SK-N-SH (cell line): ENCODE measurements at regions not wholly inside any gene's neighbourhood (a gene's known extent, or its start where the extent isn't known, plus 50 kb on each side); places are given as distances from the start of the nearest gene placed in this dataset.

ENCODE experiments used
- CTCF ChIA-PET: fragments of 300-600, 350-600 bp; formaldehyde crosslinking; extraction: SDS; loops from one replicate; lab custom pipeline; 2021; lab: Yijun Ruan, JAX
- POLR2A ChIA-PET: fragments of 350-600 bp; sonication (Branson Sonifier 250); formaldehyde crosslinking; extraction: SDS; loops from one replicate; lab custom pipeline; 2020; ENCODE audit warnings: antibody characterized with exemption, inconsistent platforms; lab: Yijun Ruan, JAX
- DNase-seq: peaks from one replicate; pipeline ENCODE4 v3.0.0; 2012
- H2AFZ ChIP-seq: fragments of 200-600 bp; sonication (generic); 2 replicates; pipeline ENCODE4 v1.8.1; 2016; ENCODE audit warnings: antibody characterized with exemption, mild to moderate bottlenecking, low read depth
- H3F3A ChIP-seq: fragments of 200-600 bp; sonication (generic); replicated peaks from 2 replicates; pipeline ENCODE3; 2016; ENCODE audit warnings: antibody characterized with exemption, mild to moderate bottlenecking; ENCODE audit not compliant: insufficient read depth
- H3K27ac ChIP-seq, 2 experiments: fragments of 200-500 bp in 1 of 2; fragments of 200-600 bp in 1 of 2; sonication (Bioruptor generic) in 1 of 2; sonication (generic), shearing (Covaris generic) in 1 of 2; 2 replicates each; pipeline versions ENCODE4 v1.5.1 to v1.6.1; 2014 to 2016; ENCODE audit warnings: low read depth in 2 of 2, inconsistent platforms in 1 of 2, low read length in 1 of 2, mild to moderate bottlenecking in 1 of 2, mixed read lengths in 1 of 2
- H3K27me3 ChIP-seq: fragments of 200-600 bp; sonication (generic), shearing (Covaris generic); 2 replicates; pipeline ENCODE4 v1.6.1; 2016; ENCODE audit warnings: mixed run types; ENCODE audit not compliant: insufficient read depth
- H3K36me3 ChIP-seq, 2 experiments: fragments of 200-500 bp in 1 of 2; fragments of 200-600 bp in 1 of 2; sonication (Bioruptor generic) in 1 of 2; sonication (generic) in 1 of 2; replicated peaks in 1 of 2; 2 replicates each; pipeline versions ENCODE3 to v1.5.1; 2014 to 2016; ENCODE audit warnings: low read length in 1 of 2, mild to moderate bottlenecking in 1 of 2; ENCODE audit not compliant: insufficient read depth in 2 of 2, control insufficient read depth in 1 of 2
- H3K4me1 ChIP-seq, 2 experiments: fragments of 200-500 bp in 1 of 2; fragments of 200-600 bp in 1 of 2; sonication (Bioruptor generic) in 1 of 2; sonication (generic), shearing (Covaris generic) in 1 of 2; 2 replicates each; pipeline versions ENCODE4 v1.5.1 to v1.6.1; 2014 to 2016; ENCODE audit warnings: low read depth in 1 of 2, low read length in 1 of 2, mixed run types in 1 of 2; ENCODE audit not compliant: insufficient read depth in 2 of 2, control insufficient read depth in 1 of 2
- H3K4me2 ChIP-seq: fragments of 200-600 bp; sonication (generic), shearing (Covaris generic); 2 replicates; pipeline ENCODE4 v1.6.1; 2017; ENCODE audit warnings: mixed run types
- H3K4me3 ChIP-seq, 2 experiments: fragments of 200-500 bp in 1 of 2; fragments of 200-600 bp in 1 of 2; sonication (Bioruptor generic) in 1 of 2; sonication (generic), shearing (Covaris generic) in 1 of 2; 2 replicates each; pipeline versions ENCODE4 v1.5.1 to v1.8.1; 2014 to 2016; ENCODE audit warnings: low read depth in 2 of 2, inconsistent platforms in 1 of 2, low read length in 1 of 2, mild to moderate bottlenecking in 1 of 2, mixed read lengths in 1 of 2, moderate library complexity in 1 of 2
- H3K79me2 ChIP-seq: fragments of 200-600 bp; sonication (generic); 2 replicates; pipeline ENCODE4 v1.8.1; 2017; ENCODE audit warnings: mild to moderate bottlenecking; ENCODE audit not compliant: insufficient read depth
- H3K9ac ChIP-seq: fragments of 200-600 bp; sonication (generic); 2 replicates; pipeline ENCODE4 v1.6.1; 2017; ENCODE audit warnings: mixed run types
- H3K9me2 ChIP-seq: fragments of 200-600 bp; sonication (generic); 2 replicates; pipeline ENCODE4 v1.6.1; 2017; ENCODE audit warnings: mixed run types
- H3K9me3 ChIP-seq: fragments of 200-600 bp; sonication (generic); 2 replicates; pipeline ENCODE4 v1.6.1; 2017; ENCODE audit warnings: mixed run types, mild to moderate bottlenecking, moderate library complexity
- H4K20me1 ChIP-seq: fragments of 200-600 bp; sonication (generic); 2 replicates; pipeline ENCODE4 v1.6.1; 2017; ENCODE audit warnings: mild to moderate bottlenecking, mixed run types; ENCODE audit not compliant: insufficient read depth
- ELF1 ChIP-seq: IDR thresholded peaks from 2 replicates; pipeline ENCODE4 v1.4.0; 2012
- FOXJ3 ChIP-seq: sonication (generic); formaldehyde crosslinking; IDR thresholded peaks from 2 replicates; pipeline ENCODE4 v1.5.1; 2020; ENCODE audit warnings: mild to moderate bottlenecking, missing genetic modification reagents
- GATA2 ChIP-seq: sonication (generic); formaldehyde crosslinking; IDR thresholded peaks from 2 replicates; pipeline ENCODE4 v1.5.0; 2020; ENCODE audit warnings: mild to moderate bottlenecking, missing genetic modification reagents
- JUND ChIP-seq: IDR thresholded peaks from 2 replicates; pipeline ENCODE4 v1.4.0; 2012
- MEF2A ChIP-seq: IDR thresholded peaks from 2 replicates; pipeline ENCODE4 v1.4.0; 2012; ENCODE audit warnings: low read depth, borderline replicate concordance
- MXI1 ChIP-seq: IDR thresholded peaks from 2 replicates; pipeline ENCODE4 v1.6.1; 2012; ENCODE audit warnings: mild to moderate bottlenecking, low read depth, low read length, improper control_type of control experiment
- NRF1 ChIP-seq: IDR thresholded peaks from 2 replicates; pipeline ENCODE4 v1.6.1; 2012; ENCODE audit warnings: low read depth, mild to moderate bottlenecking, low read length
- RAD21 ChIP-seq: IDR thresholded peaks from 2 replicates; pipeline ENCODE4 v1.6.1; 2012; ENCODE audit warnings: mild to moderate bottlenecking, low read length
- RCOR1 ChIP-seq: fragments of 150-350 bp; IDR thresholded peaks from 2 replicates; pipeline ENCODE4 v1.6.1; 2017; ENCODE audit warnings: antibody characterized with exemption, low read length
- TAF1 ChIP-seq: IDR thresholded peaks from 2 replicates; pipeline ENCODE4 v1.6.1; 2012; ENCODE audit warnings: low read depth, mild to moderate bottlenecking, low read length, moderate library complexity, borderline replicate concordance
- YY1 ChIP-seq: IDR thresholded peaks from 2 replicates; pipeline ENCODE4 v1.4.0; 2012; ENCODE audit warnings: low read depth, mild to moderate bottlenecking
- WGBS: methylation state at CpG from one replicate; pipeline ENCODE4 v1.1.6; 2017; ENCODE audit warnings: low lambda C conversion rate; 5-methylcytosine and 5-hydroxymethylcytosine counted together
- TF ChIP-seq, protein P1 (sequence below): IDR thresholded peaks from 2 replicates; pipeline ENCODE4 v1.4.0; 2012; ENCODE audit warnings: low read depth, borderline replicate concordance
- TF ChIP-seq, protein P2 (sequence below): IDR thresholded peaks from 2 replicates; pipeline ENCODE4; 2012
- TF ChIP-seq, protein P3 (sequence below): fragments of 150-350 bp; IDR thresholded peaks from 2 replicates; pipeline ENCODE4 v1.6.1; 2017; ENCODE audit warnings: antibody characterized with exemption, low read length, low read depth, borderline replicate concordance
- TF ChIP-seq, protein P4 (sequence below): IDR thresholded peaks from 2 replicates; pipeline ENCODE4 v1.6.1; 2012; ENCODE audit warnings: mild to moderate bottlenecking, low read depth, low read length, moderate library complexity

DNA sequence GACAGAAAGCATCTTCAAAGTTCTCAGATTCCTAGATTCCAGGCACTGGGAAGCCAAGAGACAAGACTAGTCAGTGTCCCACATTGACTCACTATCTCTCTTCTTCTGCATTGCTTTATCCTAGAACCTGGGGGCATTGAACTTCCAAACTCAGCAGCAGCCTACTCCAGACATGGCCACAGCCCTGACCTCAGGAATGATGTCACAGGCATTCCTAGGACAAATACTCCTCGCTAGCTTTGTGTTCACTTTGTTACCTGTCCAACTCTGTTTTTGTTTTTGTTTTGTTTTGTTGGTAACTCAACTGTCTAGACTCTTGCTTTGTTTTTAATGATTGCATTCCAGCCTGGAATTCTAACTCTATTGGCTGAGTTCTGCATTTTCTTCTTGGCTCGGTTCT lies 449.3 kb upstream of the SPHKAP start:
- Histone ChIP-seq H3K4me1 (peaks cover 0 to 7% of the 10 kb centered on the region in 2 experiments; a peak in 1 of 4 replicates), H3F3A (no peaks in the 10 kb centered on the region), H4K20me1 (no peaks in the 10 kb centered on the region), H3K4me3 (no peak overlapping the region), H3K36me3 (no peaks in the 10 kb centered on the region), H2AFZ (no peak overlapping the region), H3K27ac (no peak overlapping the region), H3K27me3 (no peaks in the 10 kb centered on the region), H3K79me2 (no peaks in the 10 kb centered on the region), H3K4me2 (no peak overlapping the region), H3K9ac (no peak overlapping the region), H3K9me2 (no peaks in the 10 kb centered on the region), H3K9me3 (no peaks in the 10 kb centered on the region)
- no peak for DNase-seq
- ChIA-PET POLR2A (no interaction called here), CTCF (interaction anchor here (1.6 kb wide), 1 partner anchor 27 kb away, joined by 3 read pairs; no protein-coding TSS in a partner anchor)
- 29% methylated on average over 2 of the region's 2 CpGs for WGBS
- TF ChIP-seq, protein P1, sequence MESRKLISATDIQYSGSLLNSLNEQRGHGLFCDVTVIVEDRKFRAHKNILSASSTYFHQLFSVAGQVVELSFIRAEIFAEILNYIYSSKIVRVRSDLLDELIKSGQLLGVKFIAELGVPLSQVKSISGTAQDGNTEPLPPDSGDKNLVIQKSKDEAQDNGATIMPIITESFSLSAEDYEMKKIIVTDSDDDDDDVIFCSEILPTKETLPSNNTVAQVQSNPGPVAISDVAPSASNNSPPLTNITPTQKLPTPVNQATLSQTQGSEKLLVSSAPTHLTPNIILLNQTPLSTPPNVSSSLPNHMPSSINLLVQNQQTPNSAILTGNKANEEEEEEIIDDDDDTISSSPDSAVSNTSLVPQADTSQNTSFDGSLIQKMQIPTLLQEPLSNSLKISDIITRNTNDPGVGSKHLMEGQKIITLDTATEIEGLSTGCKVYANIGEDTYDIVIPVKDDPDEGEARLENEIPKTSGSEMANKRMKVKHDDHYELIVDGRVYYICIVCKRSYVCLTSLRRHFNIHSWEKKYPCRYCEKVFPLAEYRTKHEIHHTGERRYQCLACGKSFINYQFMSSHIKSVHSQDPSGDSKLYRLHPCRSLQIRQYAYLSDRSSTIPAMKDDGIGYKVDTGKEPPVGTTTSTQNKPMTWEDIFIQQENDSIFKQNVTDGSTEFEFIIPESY, result no peak
- TF ChIP-seq FOXJ3 (CRISPR knock-in tag) (no peak), RAD21 (no peak), MEF2A (no peak), NRF1 (no peak), ELF1 (no peak), MXI1 (no peak), TAF1 (no peak), YY1 (no peak), GATA2 (CRISPR knock-in tag) (no peak), RCOR1 (no peak), JUND (no peak)
- TF ChIP-seq, protein P2, sequence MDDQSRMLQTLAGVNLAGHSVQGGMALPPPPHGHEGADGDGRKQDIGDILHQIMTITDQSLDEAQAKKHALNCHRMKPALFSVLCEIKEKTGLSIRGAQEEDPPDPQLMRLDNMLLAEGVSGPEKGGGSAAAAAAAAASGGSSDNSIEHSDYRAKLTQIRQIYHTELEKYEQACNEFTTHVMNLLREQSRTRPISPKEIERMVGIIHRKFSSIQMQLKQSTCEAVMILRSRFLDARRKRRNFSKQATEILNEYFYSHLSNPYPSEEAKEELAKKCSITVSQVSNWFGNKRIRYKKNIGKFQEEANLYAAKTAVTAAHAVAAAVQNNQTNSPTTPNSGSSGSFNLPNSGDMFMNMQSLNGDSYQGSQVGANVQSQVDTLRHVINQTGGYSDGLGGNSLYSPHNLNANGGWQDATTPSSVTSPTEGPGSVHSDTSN, result no peak
- TF ChIP-seq, protein P3, sequence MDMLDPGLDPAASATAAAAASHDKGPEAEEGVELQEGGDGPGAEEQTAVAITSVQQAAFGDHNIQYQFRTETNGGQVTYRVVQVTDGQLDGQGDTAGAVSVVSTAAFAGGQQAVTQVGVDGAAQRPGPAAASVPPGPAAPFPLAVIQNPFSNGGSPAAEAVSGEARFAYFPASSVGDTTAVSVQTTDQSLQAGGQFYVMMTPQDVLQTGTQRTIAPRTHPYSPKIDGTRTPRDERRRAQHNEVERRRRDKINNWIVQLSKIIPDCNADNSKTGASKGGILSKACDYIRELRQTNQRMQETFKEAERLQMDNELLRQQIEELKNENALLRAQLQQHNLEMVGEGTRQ, result no peak
- TF ChIP-seq, protein P4, sequence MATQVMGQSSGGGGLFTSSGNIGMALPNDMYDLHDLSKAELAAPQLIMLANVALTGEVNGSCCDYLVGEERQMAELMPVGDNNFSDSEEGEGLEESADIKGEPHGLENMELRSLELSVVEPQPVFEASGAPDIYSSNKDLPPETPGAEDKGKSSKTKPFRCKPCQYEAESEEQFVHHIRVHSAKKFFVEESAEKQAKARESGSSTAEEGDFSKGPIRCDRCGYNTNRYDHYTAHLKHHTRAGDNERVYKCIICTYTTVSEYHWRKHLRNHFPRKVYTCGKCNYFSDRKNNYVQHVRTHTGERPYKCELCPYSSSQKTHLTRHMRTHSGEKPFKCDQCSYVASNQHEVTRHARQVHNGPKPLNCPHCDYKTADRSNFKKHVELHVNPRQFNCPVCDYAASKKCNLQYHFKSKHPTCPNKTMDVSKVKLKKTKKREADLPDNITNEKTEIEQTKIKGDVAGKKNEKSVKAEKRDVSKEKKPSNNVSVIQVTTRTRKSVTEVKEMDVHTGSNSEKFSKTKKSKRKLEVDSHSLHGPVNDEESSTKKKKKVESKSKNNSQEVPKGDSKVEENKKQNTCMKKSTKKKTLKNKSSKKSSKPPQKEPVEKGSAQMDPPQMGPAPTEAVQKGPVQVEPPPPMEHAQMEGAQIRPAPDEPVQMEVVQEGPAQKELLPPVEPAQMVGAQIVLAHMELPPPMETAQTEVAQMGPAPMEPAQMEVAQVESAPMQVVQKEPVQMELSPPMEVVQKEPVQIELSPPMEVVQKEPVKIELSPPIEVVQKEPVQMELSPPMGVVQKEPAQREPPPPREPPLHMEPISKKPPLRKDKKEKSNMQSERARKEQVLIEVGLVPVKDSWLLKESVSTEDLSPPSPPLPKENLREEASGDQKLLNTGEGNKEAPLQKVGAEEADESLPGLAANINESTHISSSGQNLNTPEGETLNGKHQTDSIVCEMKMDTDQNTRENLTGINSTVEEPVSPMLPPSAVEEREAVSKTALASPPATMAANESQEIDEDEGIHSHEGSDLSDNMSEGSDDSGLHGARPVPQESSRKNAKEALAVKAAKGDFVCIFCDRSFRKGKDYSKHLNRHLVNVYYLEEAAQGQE, result no peak
